Upper lobe of left lung (tissue), 4 donors: ENCODE measurements at regions not wholly inside any gene's neighbourhood (a gene's known extent, or its start where the extent isn't known, plus 50 kb on each side); places are given as distances from the start of the nearest gene placed in this dataset.

Source experiments
- CTCF ChIP-seq, 6 experiments: fragments of 450-650 bp in 4 of 6; fragments of 200-600 bp in 2 of 6; sonication (generic) in 2 of 6; IDR thresholded peaks; one replicate each; pipeline ENCODE4 v1.5.1; 2016 to 2019; ENCODE audit warnings: antibody characterized with exemption in 6 of 6
- POLR2A ChIP-seq, 4 donors: fragments of 450-650 bp; IDR thresholded peaks; one replicate each; pipeline ENCODE4 v1.5.1; 2016 to 2017; ENCODE audit warnings: antibody characterized with exemption in 4 of 4, mild to moderate bottlenecking in 2 of 4
- POLR2AphosphoS5 ChIP-seq, 2 donors: sonication (generic); formaldehyde crosslinking; IDR thresholded peaks; one replicate each; pipeline ENCODE4 v1.5.1; 2017; ENCODE audit warnings: antibody characterized with exemption in 2 of 2

GRCh38 chr13:78190296-78190695 is 271.7 kb upstream of the EDNRB start:
- TF ChIP-seq POLR2A (IDR thresholded peaks at IDR 0.05) (no peak), CTCF (IDR thresholded peaks at IDR 0.05) (no peak), POLR2AphosphoS5 (IDR thresholded peaks at IDR 0.05) (no peak)
